ENCODE measurements at regions not wholly inside any gene's neighbourhood (a gene's known extent, or its start where the extent isn't known, plus 50 kb on each side); places are given as distances from the start of the nearest gene placed in this dataset.

DNA sequence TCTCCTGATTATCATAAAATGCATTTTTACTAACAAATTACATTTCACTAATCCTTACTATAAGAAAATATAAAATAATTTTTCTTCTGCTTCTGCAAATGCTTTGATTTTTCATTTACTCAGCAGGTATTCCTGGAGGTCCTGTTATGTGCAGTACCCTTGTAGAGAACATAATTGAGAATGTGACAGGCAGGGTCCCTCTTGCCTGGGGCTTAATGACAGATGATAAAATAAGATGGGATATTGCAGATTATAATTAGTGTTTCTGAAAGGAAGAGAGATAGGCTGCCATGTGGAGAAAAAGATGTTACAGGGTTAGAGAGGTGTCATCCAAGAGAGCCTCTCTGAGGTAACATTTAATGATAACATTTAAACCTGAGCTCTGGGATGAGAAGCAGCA lies 128.9 kb downstream of the MAD2L1 start:
- no peak overlapping the region for H3K4me3 ChIP-seq (ENCODE audit: low read depth, low read length)
- no peak for TF ChIP-seq CTCF (IDR thresholded peaks at IDR 0.05; ENCODE audit: insufficient read depth, low read depth, low read length)
- DNase-seq (ENCODE audit: low read depth) = no peak

- TF ChIP-seq CTCF (IDR thresholded peaks at IDR 0.05; ENCODE audit: insufficient read depth, low read depth, low read length) = no peak
- H3K4me3 ChIP-seq (ENCODE audit: low read depth, low read length) = no peak overlapping the region
These were observed 133.0 kb downstream of the MAD2L1 start for GRCh38 chr4:119933606-119934005.

DNA sequence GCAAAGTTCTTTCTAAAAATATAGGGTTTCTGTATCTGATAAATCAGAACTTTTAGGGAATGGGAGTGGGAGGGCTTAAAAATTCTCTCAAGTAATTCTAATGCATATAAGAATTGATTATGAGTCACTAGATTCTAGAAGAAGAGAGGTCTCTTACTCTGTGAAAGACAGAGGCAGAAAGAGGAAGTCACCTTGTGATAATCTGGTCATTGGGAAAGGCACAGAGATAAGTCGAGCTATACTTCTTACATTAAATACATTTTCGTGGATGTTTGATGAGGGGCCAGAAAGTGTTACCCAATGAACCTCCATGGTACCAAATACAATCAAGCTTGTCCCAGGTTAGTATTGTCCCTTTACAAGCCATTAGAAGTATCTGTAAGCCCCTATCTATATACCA lies 134.4 kb downstream of the MAD2L1 start:
- TF ChIP-seq CTCF (IDR thresholded peaks at IDR 0.05; ENCODE audit: insufficient read depth, low read depth, low read length) = no peak
- H3K4me3 ChIP-seq (ENCODE audit: low read depth, low read length) = no peak overlapping the region
- DNase-seq (ENCODE audit: low read depth) = no peak

More at GRCh38 chr4:119933606-119934005, 133.0 kb downstream of the MAD2L1 start:
- no peak for DNase-seq (ENCODE audit: low read depth)

DNA sequence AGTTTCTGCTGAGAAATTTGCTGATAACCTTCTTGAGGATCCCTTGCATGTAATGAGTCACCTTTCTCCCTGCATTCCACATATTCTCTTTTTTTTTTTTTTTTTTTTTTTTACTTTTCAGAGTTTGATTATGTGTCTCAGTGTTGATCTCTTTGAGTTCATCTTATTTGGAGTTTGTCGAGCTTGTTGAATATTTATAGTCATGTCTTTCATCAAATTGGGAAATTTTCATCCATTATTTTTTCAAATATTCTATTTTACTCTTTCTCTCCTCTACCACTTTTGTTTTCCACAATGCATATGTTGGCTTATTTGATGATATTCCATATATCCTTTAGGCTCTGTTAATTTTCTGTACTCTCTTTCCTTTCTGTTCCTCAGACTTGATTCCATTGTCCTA lies 136.1 kb downstream of the MAD2L1 start:
- no peak overlapping the region for H3K4me3 ChIP-seq (ENCODE audit: low read depth, low read length)
- DNase-seq (ENCODE audit: low read depth) = no peak
- TF ChIP-seq CTCF (IDR thresholded peaks at IDR 0.05; ENCODE audit: insufficient read depth, low read depth, low read length) = no peak

- DNase-seq (ENCODE audit: low read depth) = no peak
- TF ChIP-seq CTCF (IDR thresholded peaks at IDR 0.05; ENCODE audit: insufficient read depth, low read depth, low read length) = no peak
- no peak overlapping the region for H3K4me3 ChIP-seq (ENCODE audit: low read depth, low read length)
These were observed 144.8 kb downstream of the MAD2L1 start for GRCh38 chr4:119921830-119922229.

DNA sequence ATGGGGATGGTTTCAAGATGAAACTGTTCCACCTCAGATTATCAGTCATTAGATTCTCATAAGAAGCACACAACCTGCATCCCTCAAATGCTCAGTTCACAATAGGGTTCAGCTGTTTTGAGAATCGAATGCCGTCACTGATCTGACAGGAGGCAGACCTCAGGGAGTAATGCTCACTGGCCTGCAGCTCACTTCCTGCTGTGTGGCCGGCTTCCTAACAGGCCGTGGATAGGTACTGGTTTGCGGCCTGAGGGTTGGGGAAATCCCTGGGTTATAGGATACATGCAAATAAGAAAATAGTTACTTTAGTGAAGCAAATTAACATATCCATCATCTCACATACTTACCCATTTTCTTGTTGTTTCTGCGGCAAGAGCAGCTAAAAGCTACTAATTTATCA lies 160.4 kb downstream of the MAD2L1 start:
- DNase-seq (ENCODE audit: low read depth) = no peak
- H3K4me3 ChIP-seq (ENCODE audit: low read depth, low read length) = no peak overlapping the region
- no peak for TF ChIP-seq CTCF (IDR thresholded peaks at IDR 0.05; ENCODE audit: insufficient read depth, low read depth, low read length)

DNA sequence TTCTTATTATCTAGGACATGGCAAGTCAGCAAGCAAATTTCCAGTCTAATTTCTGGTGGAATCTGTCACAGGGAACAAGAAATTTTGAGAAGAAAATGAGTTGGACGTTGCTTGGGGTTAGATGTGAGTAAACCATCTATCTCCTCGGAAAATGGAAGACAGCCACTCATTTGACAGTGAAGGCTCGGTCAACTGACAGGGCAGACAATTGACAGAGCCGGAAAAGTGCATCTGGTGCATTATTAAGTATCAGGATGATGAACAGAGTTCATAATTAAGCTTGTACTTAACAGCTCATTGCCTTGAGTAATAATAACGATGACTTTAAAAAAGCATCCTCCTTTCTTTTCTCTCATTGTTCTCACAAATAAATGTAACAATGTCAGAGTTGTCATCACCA lies 168.4 kb downstream of the MAD2L1 start:
- H3K4me3 ChIP-seq (ENCODE audit: low read depth, low read length) = no peak overlapping the region
- no peak for DNase-seq (ENCODE audit: low read depth)
- no peak for TF ChIP-seq CTCF (IDR thresholded peaks at IDR 0.05; ENCODE audit: insufficient read depth, low read depth, low read length)
